Endometrium (tissue), 2 donors: ENCODE measurements at regions not wholly inside any gene's neighbourhood (a gene's known extent, or its start where the extent isn't known, plus 50 kb on each side); places are given as distances from the start of the nearest gene placed in this dataset.

Experiments
- FAIRE-seq: peaks from 2 replicates; lab custom pipeline; 2012; peaks lifted over from hg19 to GRCh38; lab: Jason Lieb, UNC
- donor health status: control.
- donor health status: control.

- no peak for FAIRE-seq
Measured at GRCh38 chr4:13248621-13249298, 235.4 kb downstream of the RAB28 start.

- no peak for FAIRE-seq
Measured at GRCh38 chr4:13246107-13246506, 238.0 kb downstream of the RAB28 start.

GRCh38 chr4:13244444-13244843, 239.7 kb downstream of the RAB28 start:
- no peak for FAIRE-seq

- FAIRE-seq: no peak
Measured at GRCh38 chr4:13243152-13243551, 241.0 kb downstream of the RAB28 start.

GRCh38 chr4:13240066-13240465, 244.1 kb downstream of the RAB28 start:
- FAIRE-seq: no peak

GRCh38 chr4:13238936-13239335, 245.2 kb downstream of the RAB28 start:
- no peak for FAIRE-seq

- FAIRE-seq: no peak
Measured at GRCh38 chr4:13236485-13236884, 247.7 kb downstream of the RAB28 start.

GRCh38 chr4:13233755-13234154, 250.4 kb downstream of the RAB28 start:
- no peak for FAIRE-seq

GRCh38 chr4:13219971-13220370, 264.2 kb downstream of the RAB28 start:
- FAIRE-seq: no peak

GRCh38 chr4:13218326-13218958, 265.7 kb downstream of the RAB28 start:
- no peak for FAIRE-seq

- no peak for FAIRE-seq
Measured at GRCh38 chr4:13215560-13215959, 268.6 kb downstream of the RAB28 start.

GRCh38 chr4:13212936-13213335, 271.2 kb downstream of the RAB28 start:
- FAIRE-seq: no peak

- FAIRE-seq: no peak
Measured at GRCh38 chr4:13209600-13209999, 274.5 kb downstream of the RAB28 start.

GRCh38 chr4:13208558-13209193, 275.5 kb downstream of the RAB28 start:
- no peak for FAIRE-seq

GRCh38 chr4:13207226-13207625, 276.9 kb downstream of the RAB28 start:
- no peak for FAIRE-seq

GRCh38 chr4:13203101-13203500, 281.0 kb downstream of the RAB28 start:
- no peak for FAIRE-seq

- no peak for FAIRE-seq
Measured at GRCh38 chr4:13202701-13203100, 281.4 kb downstream of the RAB28 start.

GRCh38 chr4:13201241-13201640, 282.9 kb downstream of the RAB28 start:
- FAIRE-seq: no peak

GRCh38 chr4:13196721-13197120, 287.4 kb downstream of the RAB28 start:
- FAIRE-seq: no peak

- no peak for FAIRE-seq
Measured at GRCh38 chr4:13193662-13194061, 290.5 kb downstream of the RAB28 start.

GRCh38 chr4:13190093-13190721, 293.9 kb downstream of the RAB28 start:
- no peak for FAIRE-seq

- no peak for FAIRE-seq
Measured at GRCh38 chr4:13184199-13184598, 299.9 kb downstream of the RAB28 start.

- no peak for FAIRE-seq
Measured at GRCh38 chr4:13182133-13182532, 302.0 kb downstream of the RAB28 start.
